KOPT-K1 (cell line): ENCODE measurements at regions not wholly inside any gene's neighbourhood (a gene's known extent, or its start where the extent isn't known, plus 50 kb on each side); places are given as distances from the start of the nearest gene placed in this dataset.
"Not testable (repeated sequence)": the region's sequence is repeated elsewhere in the genome, so short reads cannot be mapped to it uniquely, and the experiment has no call there.

Experiments used
- H3K27ac ChIP-seq: fragments of 200-600 bp; sonication (generic); 2 replicates; pipeline ENCODE4 v1.5.1; 2016; ENCODE audit warnings: antibody characterized with exemption, mild to moderate bottlenecking, low read depth, low read length; ENCODE audit not compliant: poor library complexity, severe bottlenecking
- H3K36me3 ChIP-seq: fragments of 200-600 bp; sonication (generic); 2 replicates; pipeline ENCODE4 v1.5.1; 2017; ENCODE audit warnings: antibody characterized with exemption, mild to moderate bottlenecking, low read length, moderate library complexity; ENCODE audit not compliant: insufficient read depth
- H3K9me3 ChIP-seq: fragments of 200-600 bp; sonication (generic); 2 replicates; pipeline ENCODE4 v1.5.1; 2017; ENCODE audit warnings: antibody characterized with exemption, low read length, mild to moderate bottlenecking; ENCODE audit not compliant: insufficient read depth, poor library complexity, severe bottlenecking

DNA sequence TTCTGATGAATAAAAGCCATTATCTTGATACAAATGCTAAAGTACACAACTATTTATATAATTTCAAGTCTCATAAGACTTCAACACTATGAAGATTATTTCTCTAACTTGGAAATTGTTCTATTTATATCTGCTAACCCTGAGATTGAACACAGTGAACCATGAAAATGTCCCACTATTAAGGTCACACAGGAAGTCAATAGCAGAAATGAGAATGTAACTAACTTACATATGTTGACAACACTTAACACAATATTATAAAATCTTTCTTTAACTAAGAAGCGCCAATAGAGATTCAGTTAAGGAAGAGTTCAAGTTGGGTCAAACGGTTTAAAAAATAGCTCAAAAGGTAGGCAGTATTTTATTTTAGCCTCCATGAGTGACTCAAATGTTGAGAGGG is 551.8 kb upstream of the CBLB start:
- Histone ChIP-seq H3K27ac (no peak overlapping the region), H3K9me3 (no peaks in the 10 kb centered on the region), H3K36me3 (no peaks in the 10 kb centered on the region)

DNA sequence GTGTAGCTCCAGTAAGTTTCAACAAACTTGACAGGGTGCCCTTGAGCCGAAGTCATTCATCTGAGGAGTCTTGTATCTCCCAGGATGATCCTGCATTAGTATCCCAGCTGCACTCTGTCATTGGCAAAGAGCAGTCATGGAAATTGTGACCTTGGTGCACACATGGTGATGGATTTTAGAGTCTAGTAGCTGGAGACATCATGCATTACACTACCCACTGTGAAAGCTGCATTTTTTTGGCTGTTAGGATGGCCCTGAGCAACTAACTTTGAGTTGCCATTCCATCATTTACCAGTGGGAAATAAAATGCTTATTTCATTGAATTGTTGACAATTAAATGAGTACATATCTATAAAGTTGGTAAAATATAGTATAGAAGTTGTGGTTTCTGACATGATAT is 552.6 kb upstream of the CBLB start:
- no peaks in the 10 kb centered on the region for H3K36me3 ChIP-seq
- no peak overlapping the region for H3K27ac ChIP-seq
- H3K9me3 ChIP-seq, result no peaks in the 10 kb centered on the region

DNA sequence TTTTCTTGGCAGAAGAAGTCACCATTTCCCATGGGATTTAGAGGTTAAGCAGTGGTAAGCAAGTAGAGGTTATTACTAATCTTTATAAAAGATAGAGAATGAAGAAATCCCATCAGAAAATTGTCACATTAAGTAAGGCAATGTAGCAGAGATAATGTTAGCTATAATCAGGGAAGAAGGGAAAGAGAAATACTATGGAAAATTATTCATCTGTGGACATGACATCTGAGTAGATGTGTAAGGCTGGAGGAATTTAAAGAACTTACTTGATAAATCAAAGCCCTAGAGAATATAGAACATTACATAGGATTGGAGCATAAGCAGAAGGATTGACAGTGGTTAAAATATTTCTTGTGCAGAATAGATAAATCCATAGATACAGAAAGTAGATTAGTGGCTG is 553.1 kb upstream of the CBLB start:
- Histone ChIP-seq H3K36me3 (no peaks in the 10 kb centered on the region), H3K27ac (no peak overlapping the region), H3K9me3 (no peaks in the 10 kb centered on the region)

DNA sequence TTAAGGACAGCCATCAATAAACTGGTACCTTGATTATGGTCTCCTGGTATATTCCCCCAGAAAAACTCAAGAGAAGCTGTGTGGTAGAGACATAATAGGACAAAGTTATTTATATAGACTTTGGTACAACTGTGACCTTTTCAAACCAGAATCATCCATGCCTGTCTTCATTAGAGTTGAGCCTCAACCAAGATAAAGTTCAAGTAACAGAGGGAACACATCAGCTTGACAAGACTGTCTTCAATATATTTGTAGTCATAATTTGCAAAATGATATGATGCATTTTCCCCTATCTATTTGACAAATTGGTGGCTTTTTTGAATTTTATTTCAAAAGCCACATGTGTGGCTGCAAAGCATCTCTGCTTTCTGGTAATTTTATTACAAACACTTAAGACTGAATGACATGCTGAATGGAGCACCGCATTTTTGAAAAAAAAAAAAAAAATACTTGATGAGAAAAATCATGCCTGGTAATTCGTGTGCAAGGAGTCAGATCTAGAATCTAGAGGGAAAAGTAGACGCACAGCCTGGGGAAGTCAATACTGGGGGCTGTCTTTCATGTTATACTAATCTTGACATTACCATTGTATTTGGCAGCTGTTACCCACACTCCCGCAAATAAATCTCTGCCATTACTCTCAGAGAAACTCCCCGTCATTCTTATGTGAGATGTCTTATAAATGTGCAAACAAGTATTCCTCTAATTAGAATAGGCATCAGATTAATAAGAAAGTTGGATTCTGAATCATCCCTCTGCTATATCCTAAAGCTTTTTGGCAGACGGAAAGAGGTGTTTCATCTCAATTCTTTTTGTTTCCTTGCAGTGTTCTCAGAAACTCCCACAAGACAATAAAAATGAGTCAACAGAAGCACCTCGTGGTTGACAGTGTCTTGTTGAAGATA is 554.8 kb upstream of the CBLB start:
- Histone ChIP-seq H3K27ac (no peak overlapping the region), H3K36me3 (no peaks in the 10 kb centered on the region), H3K9me3 (no peaks in the 10 kb centered on the region)

DNA sequence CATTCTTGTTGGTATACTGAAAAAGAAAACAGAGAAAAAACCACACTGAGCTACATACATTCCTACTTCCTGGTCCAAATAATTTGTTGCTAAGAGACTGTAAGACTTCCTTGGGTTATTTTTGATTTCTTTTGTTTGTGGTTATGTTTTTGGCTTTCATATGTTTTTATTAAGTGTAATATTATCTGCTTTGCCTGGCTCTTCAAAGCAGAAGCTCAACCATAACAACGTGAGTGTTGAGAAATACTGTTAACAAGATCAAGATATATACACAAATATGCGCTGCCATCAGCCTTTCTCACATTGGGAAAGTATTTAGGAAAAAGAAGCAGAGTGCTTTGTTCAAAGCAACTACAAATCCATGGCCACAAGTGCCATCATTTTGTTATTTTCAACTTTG is 556.2 kb upstream of the CBLB start:
- Histone ChIP-seq H3K27ac (no peak overlapping the region), H3K36me3 (no peaks in the 10 kb centered on the region), H3K9me3 (no peaks in the 10 kb centered on the region)

DNA sequence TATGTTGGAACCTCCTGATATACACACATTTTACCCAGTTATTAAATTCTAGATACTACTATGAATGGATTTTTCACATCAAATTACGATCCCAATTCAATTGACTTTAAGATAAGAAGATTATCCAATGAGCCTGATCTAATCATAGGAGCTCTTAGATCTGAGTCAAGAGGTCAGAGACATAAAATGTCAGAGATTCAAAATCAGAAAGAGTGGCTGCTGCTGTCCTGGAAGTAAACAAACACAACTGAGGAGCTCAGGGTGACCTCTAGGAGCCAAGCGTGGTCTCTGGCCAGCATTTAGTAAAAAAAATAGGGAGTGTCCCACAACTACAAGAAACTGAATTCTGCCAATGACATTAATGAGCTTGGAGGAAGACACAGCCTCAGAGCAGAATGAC is 557.1 kb upstream of the CBLB start:
- Histone ChIP-seq H3K9me3 (no peaks in the 10 kb centered on the region), H3K36me3 (no peaks in the 10 kb centered on the region), H3K27ac (no peak overlapping the region)

DNA sequence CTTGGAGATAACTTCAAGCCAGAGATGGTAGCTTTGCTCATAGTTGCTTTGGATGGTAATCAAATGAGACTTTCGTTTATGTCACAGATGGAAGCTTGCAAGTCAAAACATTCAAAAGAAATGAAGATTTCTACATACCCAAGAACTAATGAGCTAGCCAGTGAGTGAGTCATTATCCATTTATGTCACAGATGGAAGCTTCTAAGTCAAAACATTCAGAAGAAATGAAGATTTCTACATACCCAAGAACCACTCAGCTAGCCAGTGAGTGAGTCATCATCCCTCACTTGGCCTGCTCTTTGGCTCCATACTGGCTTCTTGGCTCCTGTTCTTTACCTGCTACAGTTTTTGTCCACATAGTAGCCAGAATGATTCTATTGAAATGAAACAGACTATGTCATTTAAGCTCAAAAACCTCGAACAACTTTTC is 559.8 kb upstream of the CBLB start:
- no peaks in the 10 kb centered on the region for H3K36me3 ChIP-seq
- H3K27ac ChIP-seq, result no peak overlapping the region
- H3K9me3 ChIP-seq, result no peaks in the 10 kb centered on the region

DNA sequence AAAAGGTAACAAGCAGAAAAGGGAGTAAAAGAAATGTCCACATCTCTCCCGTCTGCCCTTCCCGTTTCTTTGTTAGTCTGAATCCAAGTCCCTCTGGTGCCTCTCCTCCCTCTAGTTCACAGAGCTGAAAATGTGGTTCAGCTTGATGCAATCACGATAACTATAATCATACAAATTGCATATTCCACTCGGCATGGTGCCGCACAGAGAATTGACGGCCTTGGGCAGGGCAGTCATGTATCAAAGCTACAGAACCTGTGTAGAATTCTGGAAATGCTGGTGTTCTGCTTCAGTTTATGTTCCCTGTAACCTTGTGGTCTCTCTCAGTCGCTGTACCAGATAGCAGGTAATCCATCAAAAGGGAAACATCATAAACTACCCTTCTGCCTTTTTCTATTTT is 562.9 kb upstream of the CBLB start:
- Histone ChIP-seq H3K36me3 (no peaks in the 10 kb centered on the region), H3K9me3 (no peaks in the 10 kb centered on the region), H3K27ac (no peak overlapping the region)

DNA sequence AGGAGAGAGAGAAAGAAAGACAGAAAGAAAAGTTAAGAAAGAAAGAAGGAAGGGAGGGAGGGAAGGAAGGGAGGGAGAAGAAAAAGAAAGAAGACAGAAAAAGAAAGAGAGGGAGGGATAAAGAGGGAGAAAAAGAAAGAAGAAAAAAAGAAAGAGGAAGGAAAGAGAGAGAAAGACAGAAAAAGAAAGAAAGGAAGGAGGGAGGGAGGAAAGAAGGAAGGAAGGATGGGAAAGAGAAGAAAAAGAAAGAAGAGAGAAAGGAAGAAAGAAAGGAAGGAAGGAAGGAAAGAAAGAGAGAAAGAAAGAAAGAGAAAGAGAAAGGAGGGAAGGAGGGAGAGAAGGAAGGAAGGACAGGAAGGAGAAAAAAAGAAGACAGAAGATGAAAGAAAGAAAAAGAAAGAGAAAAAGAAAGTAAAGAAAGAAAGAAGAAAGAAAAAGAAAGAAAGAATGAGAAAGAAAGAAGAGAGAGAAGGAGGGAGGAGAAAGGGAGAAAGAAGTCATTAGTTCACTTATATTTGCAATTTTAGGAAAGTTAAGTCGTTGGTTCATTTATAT is 567.2 kb upstream of the CBLB start:
- Histone ChIP-seq H3K9me3 (no peaks in the 10 kb centered on the region), H3K27ac (no peak overlapping the region), H3K36me3 (no peaks in the 10 kb centered on the region)

DNA sequence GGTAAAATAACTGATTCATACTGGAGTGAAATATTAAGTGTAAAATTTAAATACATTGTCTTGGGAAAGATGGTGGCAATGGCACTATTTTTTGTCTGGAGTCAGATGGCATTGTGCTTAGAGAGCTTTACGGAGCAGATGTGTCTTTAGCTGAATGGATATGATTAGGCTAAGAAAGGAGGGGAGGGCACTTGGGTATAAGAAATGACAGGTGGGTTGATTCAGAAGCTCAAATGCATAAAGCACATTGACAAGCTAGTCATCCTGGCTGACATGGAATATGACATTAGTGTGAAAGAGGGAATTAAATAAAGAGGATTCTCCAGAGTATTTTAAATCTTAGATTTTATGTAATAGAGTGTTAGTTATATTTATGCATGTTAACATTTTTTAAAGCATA is 570.1 kb upstream of the CBLB start:
- Histone ChIP-seq H3K36me3 (no peaks in the 10 kb centered on the region), H3K9me3 (no peaks in the 10 kb centered on the region), H3K27ac (no peak overlapping the region)

DNA sequence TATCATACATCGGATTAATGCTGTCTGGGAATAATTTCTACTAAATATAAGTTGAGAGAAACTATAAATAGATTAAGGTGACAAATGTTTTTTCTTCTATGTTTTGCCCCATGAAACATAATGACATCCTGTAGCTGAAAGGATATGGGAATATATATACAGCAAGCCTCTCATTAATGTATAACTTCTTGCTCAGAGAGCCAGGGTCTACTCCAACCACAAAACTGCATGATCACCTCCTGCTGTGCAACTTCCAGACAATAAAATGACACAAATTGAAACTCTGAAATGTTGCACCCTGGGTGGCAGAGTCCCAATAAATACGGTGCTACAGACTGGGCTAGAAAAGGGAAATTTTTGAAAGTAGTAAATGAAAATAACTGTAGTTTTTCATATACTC is 571.9 kb upstream of the CBLB start:
- Histone ChIP-seq H3K27ac (no peak overlapping the region), H3K36me3 (no peaks in the 10 kb centered on the region), H3K9me3 (no peaks in the 10 kb centered on the region)

DNA sequence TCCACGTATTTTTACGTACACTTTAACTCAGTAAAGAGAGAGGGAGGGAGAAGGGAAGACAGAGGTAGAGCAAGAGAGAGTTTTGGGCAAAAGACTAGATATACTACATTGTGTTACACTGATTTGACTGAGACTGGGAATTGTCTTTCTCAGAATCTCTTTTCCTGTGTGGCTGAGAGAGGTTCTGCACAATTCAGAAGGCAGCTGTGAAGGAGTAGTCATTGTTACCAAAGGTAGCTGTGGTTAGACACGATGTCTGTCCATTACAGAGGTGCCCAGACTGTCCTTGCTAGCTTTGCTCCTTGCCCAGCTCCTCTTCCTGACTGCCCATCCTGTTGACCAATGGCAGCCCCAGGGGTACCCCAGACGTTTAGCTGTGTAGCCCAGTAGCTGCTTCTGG is 577.5 kb upstream of the CBLB start:
- no peaks in the 10 kb centered on the region for H3K36me3 ChIP-seq
- peaks cover 6% of the 10 kb centered on the region for H3K9me3 ChIP-seq
- H3K27ac ChIP-seq, result no peak overlapping the region

DNA sequence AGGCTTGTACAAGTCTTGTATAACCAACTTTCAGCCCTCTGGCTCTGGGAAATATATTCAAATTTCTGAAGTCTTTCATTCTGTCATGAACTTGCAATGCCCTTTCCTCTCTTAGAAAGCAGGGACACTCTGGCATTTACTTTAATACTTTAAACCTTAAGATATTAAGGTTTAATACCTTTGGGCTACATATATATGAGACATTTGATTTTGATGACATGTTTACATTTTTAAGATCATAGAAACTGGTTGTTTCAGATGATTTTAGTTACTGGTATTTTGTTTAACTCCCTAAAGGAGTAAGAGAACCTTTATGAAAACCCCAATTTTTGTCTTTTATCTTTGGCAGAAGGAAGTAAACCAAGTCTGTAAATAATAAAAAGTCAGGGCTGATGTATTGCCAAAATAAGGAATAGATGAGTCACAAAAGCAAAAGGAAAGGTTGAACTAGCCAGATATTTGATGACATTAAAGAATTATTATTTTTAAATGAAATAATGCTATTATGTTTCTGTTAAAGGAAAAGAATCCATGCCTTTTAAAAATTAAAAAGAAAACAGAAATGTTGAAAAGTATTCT is 579.0 kb upstream of the CBLB start:
- H3K9me3 ChIP-seq, result peaks cover 6% of the 10 kb centered on the region
- no peak overlapping the region for H3K27ac ChIP-seq
- H3K36me3 ChIP-seq, result no peaks in the 10 kb centered on the region

DNA sequence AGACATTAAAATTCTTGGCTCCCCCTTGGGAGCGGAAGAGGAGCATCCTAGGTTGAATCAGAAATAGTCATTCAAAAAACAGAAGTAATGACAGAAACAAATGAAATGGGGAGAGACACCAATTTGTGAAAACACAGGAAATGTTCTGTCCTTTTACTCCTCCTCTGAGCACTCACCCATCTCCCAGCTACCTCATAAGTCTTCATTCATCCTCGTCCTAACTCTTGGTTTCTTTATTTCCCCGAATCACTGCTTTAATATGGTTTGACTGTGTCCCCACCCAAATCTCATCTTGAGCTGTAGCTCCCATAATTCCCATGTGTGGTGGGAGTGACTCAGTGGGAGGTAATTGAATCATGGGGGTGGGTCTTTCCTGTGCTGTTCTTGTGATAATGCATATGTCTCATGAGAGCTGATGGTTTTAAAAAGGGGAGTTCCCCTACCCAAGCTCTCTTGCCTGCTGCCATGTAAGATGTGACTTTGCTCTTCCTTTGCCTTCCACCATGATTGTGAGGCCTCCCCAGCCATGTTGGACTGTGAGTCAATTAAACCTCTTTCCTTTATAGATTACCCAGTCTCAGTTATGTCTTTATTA is 579.7 kb upstream of the CBLB start:
- not testable (repeated sequence) for H3K27ac ChIP-seq, H3K36me3 ChIP-seq, H3K9me3 ChIP-seq

DNA sequence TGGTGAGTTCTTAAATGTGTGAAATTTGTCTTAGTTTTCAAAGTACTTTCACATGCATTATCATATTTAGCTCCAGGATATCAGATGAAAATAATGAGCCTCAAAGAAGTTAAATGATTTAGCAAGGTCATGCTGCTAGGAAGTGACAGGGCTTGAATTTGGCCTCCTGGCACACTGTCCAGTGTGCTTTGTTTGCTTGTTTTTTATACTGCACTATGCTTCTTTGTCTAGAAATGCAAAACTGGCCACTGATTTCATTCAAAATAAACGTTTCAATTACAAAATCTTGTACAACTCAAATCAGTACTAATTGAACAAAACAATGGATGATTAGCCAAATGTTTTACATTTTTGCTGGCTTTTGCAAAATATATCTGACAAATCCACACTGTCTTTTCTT is 583.3 kb upstream of the CBLB start:
- H3K36me3 ChIP-seq, result no peaks in the 10 kb centered on the region
- H3K9me3 ChIP-seq, result peaks cover 6% of the 10 kb centered on the region
- H3K27ac ChIP-seq, result no peak overlapping the region
